ENCODE measurements at regions not wholly inside any gene's neighbourhood (a gene's known extent, or its start where the extent isn't known, plus 50 kb on each side); places are given as distances from the start of the nearest gene placed in this dataset.
A peak's percentile ranks its signal among the peaks of the same experiment; 100 is the strongest.
"Not testable (repeated sequence)": the region's sequence is repeated elsewhere in the genome, so short reads cannot be mapped to it uniquely, and the experiment has no call there.

DNA sequence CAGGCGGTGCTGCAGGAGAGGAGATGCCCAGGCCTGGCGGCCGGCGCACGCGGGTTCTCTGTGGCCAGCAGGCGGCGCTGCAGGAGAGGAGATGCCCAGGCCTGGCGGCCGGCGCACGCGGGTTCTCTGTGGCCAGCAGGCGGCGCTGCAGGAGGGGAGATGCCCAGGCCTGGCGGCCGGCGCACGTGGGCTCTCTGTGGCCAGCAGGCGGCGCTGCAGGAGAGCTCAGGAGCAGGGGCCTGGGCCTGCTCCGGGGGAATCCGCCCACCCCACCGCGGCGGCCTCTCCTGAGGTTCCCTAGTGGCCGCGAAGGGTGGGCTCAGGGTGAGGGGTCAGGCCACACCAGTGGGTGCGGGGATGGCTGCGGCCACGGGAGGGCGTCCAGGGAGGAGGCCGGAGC, 75.9 kb downstream of the OR4F16 start:
- not testable (repeated sequence) for DNase-seq (ENCODE audit: low read depth)

DNA sequence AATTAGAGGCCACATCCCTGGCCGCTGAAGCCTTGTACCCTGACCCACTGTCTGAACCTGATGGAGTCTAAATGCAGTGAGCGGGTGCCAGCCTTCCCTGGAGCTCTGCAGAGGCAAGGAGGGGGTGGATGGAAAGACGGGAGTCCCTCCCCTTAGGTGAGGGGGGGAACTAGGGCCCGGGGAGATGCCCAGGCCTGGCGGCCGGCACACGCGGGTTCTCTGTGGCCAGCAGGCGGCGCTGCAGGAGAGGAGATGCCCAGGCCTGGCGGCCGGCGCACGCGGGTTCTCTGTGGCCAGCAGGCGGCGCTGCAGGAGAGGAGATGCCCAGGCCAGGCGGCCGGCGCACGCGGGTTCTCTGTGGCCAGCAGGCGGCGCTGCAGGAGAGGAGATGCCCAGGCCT, 77.3 kb downstream of the OR4F16 start:
- not testable (repeated sequence) for DNase-seq (ENCODE audit: low read depth)

DNA sequence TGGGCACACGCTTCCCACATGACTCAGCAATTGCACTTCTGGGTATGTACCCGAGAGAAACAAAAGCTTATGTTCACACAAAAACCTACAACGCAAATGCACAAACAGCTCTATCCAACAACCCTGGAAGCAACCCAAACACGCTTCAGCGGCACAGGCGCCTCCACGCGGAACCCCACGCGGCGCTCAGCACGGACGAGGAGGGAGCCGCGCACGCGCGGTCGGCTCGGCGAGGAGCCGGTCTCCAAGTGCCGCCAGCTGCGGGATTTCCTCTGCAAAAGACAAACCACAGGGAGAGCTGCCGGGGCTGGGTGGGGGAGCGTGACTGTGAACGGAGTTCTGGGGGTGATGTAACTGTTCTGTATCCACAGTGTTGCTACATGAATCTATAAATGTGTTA, 81.2 kb downstream of the OR4F16 start:
- peak; percentile 3 for DNase-seq (ENCODE audit: low read depth)

DNA sequence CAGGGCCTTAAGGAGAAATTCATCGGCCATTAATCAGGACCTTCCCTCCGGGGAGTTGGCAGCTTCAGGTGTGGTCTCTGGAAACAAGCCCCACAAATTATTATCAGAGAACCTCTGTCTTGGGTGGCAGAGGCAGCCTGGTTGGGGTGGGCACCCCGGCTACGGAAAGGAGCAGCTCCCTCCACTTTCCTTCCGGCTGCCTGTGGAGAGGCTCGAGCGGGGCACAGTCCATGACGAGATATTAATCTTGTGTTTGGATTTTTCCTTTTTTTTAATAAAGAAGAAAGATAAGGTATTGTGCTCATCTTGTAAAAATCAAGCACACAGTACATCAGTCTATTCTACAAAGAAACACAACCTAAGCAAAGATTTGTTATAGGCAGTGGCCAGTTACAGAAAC, 98.2 kb downstream of the OR4F16 start:
- not testable (repeated sequence) for DNase-seq (ENCODE audit: low read depth)

DNA sequence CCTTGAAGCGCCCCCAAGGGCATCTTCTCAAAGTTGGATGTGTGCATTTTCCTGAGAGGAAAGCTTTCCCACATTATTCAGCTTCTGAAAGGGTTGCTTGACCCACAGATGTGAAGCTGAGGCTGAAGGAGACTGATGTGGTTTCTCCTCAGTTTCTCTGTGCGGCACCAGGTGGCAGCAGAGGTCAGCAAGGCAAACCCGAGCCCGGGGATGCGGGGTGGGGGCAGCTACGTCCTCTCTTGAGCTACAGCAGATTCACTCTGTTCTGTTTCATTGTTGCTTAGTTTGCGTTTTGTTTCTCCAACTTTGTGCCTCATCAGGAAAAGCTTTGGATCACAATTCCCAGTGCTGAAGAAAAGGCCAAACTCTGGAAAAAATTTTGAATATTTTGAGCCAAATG, 100.5 kb downstream of the OR4F16 start:
- peak; percentile 17 for DNase-seq (ENCODE audit: low read depth)

Measured in activated T-helper 1 cell treated with Interleukin-2 at 50 U/mL for 16 hours (primary cell).